ENCODE measurements at regions not wholly inside any gene's neighbourhood (a gene's known extent, or its start where the extent isn't known, plus 50 kb on each side); places are given as distances from the start of the nearest gene placed in this dataset.

DNA sequence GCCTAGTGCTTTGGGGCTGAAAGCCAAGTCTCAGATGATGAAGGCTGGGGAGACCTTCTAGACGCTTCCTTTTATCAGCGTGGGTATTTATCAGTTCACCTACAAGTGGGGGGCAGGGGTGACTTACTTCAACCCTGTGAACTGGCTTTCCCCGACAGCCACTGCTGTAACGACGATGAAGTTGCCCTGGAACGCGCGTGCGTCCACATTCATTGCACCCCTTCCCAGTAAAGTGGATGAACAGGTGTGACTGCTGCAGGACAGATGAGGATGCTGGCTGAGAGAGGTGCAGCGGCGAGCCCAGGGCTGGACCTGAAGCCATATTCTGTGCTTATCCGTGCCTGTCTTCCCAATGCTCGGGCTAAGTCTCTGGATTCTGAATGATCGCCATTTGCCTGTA is 1122.3 kb downstream of the TBC1D22A start:
- dilution Hi-C loops (cut with HindIII; ENCODE audit: low sequenced_read_pairs, unreplicated experiment) = no loop called here
- intact Hi-C loops (cut with micrococcal nuclease) = no loop called here
- H2BK120ac ChIP-seq (ENCODE audit: low read depth, low read length) = no peak overlapping the region
- H2BK5ac ChIP-seq (ENCODE audit: low read depth, low read length, poor library complexity, severe bottlenecking) = no peak overlapping the region
- H3K14ac ChIP-seq (replicated peaks; ENCODE audit: low read depth, low read length) = no peak overlapping the region
- no peak overlapping the region for H3K4ac ChIP-seq (ENCODE audit: low read depth, low read length)
- H2BK15ac ChIP-seq (ENCODE audit: low read depth, low read length) = no peak overlapping the region
- BruUV-seq (replicated peaks) = no TSS peak
- no peaks in the 10 kb centered on the region for H3K4me1 ChIP-seq (ENCODE audit: control insufficient read depth, insufficient read depth, low read length)
- ATAC-seq (ENCODE audit: low read depth) = no peak
- H2AK9ac ChIP-seq (replicated peaks; ENCODE audit: low read depth, low read length, poor library complexity) = no peak overlapping the region
- WGBS, 2 experiments (ENCODE audit: extremely low coverage in 2 of 2, insufficient read length in 1 of 2) = 50% methylated on average over 2 of the region's 14 CpGs; no CpG with 5 or more reads in 1 of the 2 experiments
- H4K5ac ChIP-seq (ENCODE audit: low read depth, low read length) = no peak overlapping the region
- H3K9me1 ChIP-seq (ENCODE audit: insufficient read depth, low read length) = no peaks in the 10 kb centered on the region
- peaks cover 61% of the 10 kb centered on the region for H3K9me3 ChIP-seq (ENCODE audit: control insufficient read depth, insufficient read depth, low read length)
- H3K79me1 ChIP-seq (ENCODE audit: low read depth in 1 of 2, low read length in 2 of 2) = no peaks in the 10 kb centered on the region
- H2BK20ac ChIP-seq (ENCODE audit: low read depth, low read length) = no peak overlapping the region
- no peak overlapping the region for H3K18ac ChIP-seq (ENCODE audit: low read depth, low read length)
- H3K56ac ChIP-seq (ENCODE audit: extremely low read depth, insufficient read depth, low read length) = no peak overlapping the region
- no peak overlapping the region for H4K91ac ChIP-seq (ENCODE audit: insufficient read depth, low read depth, low read length)
- CTCF ChIA-PET = no interaction called here
- no peaks in the 10 kb centered on the region for H4K20me1 ChIP-seq (ENCODE audit: insufficient read depth, low read length)
- TF ChIP-seq, protein P1, sequence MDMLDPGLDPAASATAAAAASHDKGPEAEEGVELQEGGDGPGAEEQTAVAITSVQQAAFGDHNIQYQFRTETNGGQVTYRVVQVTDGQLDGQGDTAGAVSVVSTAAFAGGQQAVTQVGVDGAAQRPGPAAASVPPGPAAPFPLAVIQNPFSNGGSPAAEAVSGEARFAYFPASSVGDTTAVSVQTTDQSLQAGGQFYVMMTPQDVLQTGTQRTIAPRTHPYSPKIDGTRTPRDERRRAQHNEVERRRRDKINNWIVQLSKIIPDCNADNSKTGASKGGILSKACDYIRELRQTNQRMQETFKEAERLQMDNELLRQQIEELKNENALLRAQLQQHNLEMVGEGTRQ (IDR thresholded peaks at IDR 0.05; ENCODE audit: low read depth, low read length) = no peak
- no peak for TF ChIP-seq MAFK (IDR thresholded peaks at IDR 0.05; ENCODE audit: low read depth, low read length)
- TF ChIP-seq CHD1 (IDR thresholded peaks at IDR 0.05; ENCODE audit: low read depth, low read length) = no peak
- TF ChIP-seq CEBPB (IDR thresholded peaks at IDR 0.05; ENCODE audit: low read depth, low read length) = no peak
- TF ChIP-seq NFE2L2 (IDR thresholded peaks at IDR 0.05; ENCODE audit: low read depth, low read length) = no peak
- no peak for TF ChIP-seq RFX5 (IDR thresholded peaks at IDR 0.05; ENCODE audit: low read depth, low read length)
- TF ChIP-seq BHLHE40 (IDR thresholded peaks at IDR 0.05; ENCODE audit: low read depth, low read length) = no peak
- TF ChIP-seq SMC3 (IDR thresholded peaks at IDR 0.05; ENCODE audit: low read depth, low read length) = no peak
- POLR2A ChIA-PET (ENCODE audit: unreplicated experiment) = no interaction called here
- H3K23ac ChIP-seq (ENCODE audit: low read depth, low read length) = no peak overlapping the region
- no peaks in the 10 kb centered on the region for H3K27me3 ChIP-seq (ENCODE audit: control insufficient read depth, insufficient read depth, low read length)
- H3K27ac ChIP-seq (ENCODE audit: insufficient read depth, low read length) = no peak overlapping the region
- H3K4me2 ChIP-seq (ENCODE audit: low read depth, low read length) = no peak overlapping the region
- no peak overlapping the region for H3K9ac ChIP-seq (ENCODE audit: low read depth, low read length)
- H3K4me3 ChIP-seq (ENCODE audit: insufficient read depth, low read depth, low read length) = no peak overlapping the region
- no peak overlapping the region for H2AK5ac ChIP-seq (ENCODE audit: low read depth, low read length)
- no peak overlapping the region for H4K8ac ChIP-seq (ENCODE audit: low read depth in 2 of 2, low read length in 2 of 2)
- in situ Hi-C loops (cut with MboI; ENCODE audit: low sequenced_read_pairs) = no loop called here
- H3K36me3 ChIP-seq (ENCODE audit: control insufficient read depth, insufficient read depth, low read length) = no peaks in the 10 kb centered on the region
- no peak for DNase-seq
- H2AFZ ChIP-seq (replicated peaks; ENCODE audit: low read length, poor library complexity) = no peak overlapping the region

Data from IMR-90 (cell line).